Panc1 (cell line): ENCODE measurements at regions not wholly inside any gene's neighbourhood (a gene's known extent, or its start where the extent isn't known, plus 50 kb on each side); places are given as distances from the start of the nearest gene placed in this dataset.

ENCODE experiments used
- POLR2AphosphoS5 ChIP-seq: IDR thresholded peaks from 2 replicates; pipeline ENCODE4 v1.6.1; 2012; ENCODE audit warnings: mild to moderate bottlenecking, low read depth, low read length, moderate library complexity
- SIN3A ChIP-seq: IDR thresholded peaks from 2 replicates; pipeline ENCODE4 v1.6.1; 2012; ENCODE audit warnings: low read depth, mild to moderate bottlenecking, low read length, moderate library complexity, borderline replicate concordance; ENCODE audit not compliant: insufficient read depth
- TCF7L2 ChIP-seq: IDR thresholded peaks from 2 replicates; pipeline ENCODE4 v1.6.1; 2011; ENCODE audit warnings: mild to moderate bottlenecking, low read depth, low read length, inconsistent platforms
- TF ChIP-seq, protein P1 (sequence below): fragments of 450-650 bp; IDR thresholded peaks from 2 replicates; pipeline ENCODE4 v1.5.1; 2017; ENCODE audit warnings: mild to moderate bottlenecking
- TF ChIP-seq, protein P2 (sequence below), 2 experiments: IDR thresholded peaks; 2 replicates each; pipeline ENCODE4 v1.6.1; 2011 to 2012; ENCODE audit warnings: low read depth in 2 of 2, control low read depth in 1 of 2, low read length in 1 of 2, mild to moderate bottlenecking in 1 of 2, moderate library complexity in 1 of 2; ENCODE audit not compliant: insufficient read depth in 1 of 2

DNA sequence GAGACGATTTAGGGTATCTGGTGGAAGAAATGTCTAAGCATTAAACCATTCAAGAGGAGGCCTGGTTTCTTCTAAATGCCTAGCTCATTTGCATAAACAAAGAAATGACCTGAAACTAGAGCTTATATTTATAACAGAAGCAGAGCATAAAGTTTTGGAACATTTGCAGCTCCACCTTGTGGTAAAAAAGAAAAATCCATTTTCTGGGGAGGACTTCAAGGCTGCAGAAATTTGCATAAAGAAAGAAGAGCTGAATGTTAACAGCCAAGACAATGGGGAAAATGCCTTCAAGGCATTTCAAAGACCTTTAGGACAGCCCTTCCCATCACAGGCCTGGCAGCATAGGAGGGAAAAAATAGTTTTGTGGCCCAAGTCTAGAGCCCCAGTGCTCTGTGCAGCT is 362.0 kb downstream of the ZNF248 start:
- TF ChIP-seq, protein P1, sequence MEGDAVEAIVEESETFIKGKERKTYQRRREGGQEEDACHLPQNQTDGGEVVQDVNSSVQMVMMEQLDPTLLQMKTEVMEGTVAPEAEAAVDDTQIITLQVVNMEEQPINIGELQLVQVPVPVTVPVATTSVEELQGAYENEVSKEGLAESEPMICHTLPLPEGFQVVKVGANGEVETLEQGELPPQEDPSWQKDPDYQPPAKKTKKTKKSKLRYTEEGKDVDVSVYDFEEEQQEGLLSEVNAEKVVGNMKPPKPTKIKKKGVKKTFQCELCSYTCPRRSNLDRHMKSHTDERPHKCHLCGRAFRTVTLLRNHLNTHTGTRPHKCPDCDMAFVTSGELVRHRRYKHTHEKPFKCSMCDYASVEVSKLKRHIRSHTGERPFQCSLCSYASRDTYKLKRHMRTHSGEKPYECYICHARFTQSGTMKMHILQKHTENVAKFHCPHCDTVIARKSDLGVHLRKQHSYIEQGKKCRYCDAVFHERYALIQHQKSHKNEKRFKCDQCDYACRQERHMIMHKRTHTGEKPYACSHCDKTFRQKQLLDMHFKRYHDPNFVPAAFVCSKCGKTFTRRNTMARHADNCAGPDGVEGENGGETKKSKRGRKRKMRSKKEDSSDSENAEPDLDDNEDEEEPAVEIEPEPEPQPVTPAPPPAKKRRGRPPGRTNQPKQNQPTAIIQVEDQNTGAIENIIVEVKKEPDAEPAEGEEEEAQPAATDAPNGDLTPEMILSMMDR = peak; percentile 45; the same call in 1 of the 2 replicates
- no peak for TF ChIP-seq POLR2AphosphoS5
- TF ChIP-seq, protein P2, sequence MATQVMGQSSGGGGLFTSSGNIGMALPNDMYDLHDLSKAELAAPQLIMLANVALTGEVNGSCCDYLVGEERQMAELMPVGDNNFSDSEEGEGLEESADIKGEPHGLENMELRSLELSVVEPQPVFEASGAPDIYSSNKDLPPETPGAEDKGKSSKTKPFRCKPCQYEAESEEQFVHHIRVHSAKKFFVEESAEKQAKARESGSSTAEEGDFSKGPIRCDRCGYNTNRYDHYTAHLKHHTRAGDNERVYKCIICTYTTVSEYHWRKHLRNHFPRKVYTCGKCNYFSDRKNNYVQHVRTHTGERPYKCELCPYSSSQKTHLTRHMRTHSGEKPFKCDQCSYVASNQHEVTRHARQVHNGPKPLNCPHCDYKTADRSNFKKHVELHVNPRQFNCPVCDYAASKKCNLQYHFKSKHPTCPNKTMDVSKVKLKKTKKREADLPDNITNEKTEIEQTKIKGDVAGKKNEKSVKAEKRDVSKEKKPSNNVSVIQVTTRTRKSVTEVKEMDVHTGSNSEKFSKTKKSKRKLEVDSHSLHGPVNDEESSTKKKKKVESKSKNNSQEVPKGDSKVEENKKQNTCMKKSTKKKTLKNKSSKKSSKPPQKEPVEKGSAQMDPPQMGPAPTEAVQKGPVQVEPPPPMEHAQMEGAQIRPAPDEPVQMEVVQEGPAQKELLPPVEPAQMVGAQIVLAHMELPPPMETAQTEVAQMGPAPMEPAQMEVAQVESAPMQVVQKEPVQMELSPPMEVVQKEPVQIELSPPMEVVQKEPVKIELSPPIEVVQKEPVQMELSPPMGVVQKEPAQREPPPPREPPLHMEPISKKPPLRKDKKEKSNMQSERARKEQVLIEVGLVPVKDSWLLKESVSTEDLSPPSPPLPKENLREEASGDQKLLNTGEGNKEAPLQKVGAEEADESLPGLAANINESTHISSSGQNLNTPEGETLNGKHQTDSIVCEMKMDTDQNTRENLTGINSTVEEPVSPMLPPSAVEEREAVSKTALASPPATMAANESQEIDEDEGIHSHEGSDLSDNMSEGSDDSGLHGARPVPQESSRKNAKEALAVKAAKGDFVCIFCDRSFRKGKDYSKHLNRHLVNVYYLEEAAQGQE (IDR thresholded peaks at IDR 0.05; ENCODE audit: insufficient read depth in 1 of 2, low read depth in 2 of 2, low read length in 1 of 2) = no peak
- TF ChIP-seq SIN3A = no peak
- TF ChIP-seq TCF7L2 = no peak
